NCI-H69 (cell line): ENCODE measurements at regions not wholly inside any gene's neighbourhood (a gene's known extent, or its start where the extent isn't known, plus 50 kb on each side); places are given as distances from the start of the nearest gene placed in this dataset.
"Not testable (repeated sequence)": the region's sequence is repeated elsewhere in the genome, so short reads cannot be mapped to it uniquely, and the experiment has no call there.

Source experiments
- DNase-seq: peaks from one replicate; lab custom pipeline; 2025; lab: John Stamatoyannopoulos, UW

DNA sequence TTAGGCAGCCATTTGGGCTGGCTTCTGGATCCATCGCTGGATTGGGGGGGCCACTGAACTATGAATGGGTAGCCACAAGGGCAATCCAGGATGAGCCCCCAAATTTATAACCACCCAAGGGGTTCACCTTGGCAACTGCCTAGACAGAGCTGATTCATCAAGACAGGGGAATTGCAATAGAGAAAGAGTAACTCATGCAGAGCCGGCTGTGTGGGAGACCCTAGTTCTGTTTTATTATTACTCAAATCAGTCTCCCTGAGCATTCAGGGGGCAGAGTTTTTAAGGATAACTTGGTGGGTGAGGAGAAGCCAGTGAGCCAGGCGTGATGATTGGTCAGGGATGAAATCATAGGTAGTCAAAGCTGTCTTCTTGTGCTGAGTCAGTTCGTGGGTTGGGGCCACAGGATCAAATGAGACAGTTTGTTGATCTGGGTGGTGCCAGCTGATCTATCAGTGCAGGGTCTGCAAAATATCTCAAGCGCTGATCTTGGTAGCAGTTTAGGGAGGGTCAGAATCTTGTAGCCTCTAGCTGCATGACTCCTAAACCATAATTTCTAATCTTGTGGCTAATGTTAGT, 57.9 kb downstream of the DNAJB9 start:
- DNase-seq, result no peak

DNA sequence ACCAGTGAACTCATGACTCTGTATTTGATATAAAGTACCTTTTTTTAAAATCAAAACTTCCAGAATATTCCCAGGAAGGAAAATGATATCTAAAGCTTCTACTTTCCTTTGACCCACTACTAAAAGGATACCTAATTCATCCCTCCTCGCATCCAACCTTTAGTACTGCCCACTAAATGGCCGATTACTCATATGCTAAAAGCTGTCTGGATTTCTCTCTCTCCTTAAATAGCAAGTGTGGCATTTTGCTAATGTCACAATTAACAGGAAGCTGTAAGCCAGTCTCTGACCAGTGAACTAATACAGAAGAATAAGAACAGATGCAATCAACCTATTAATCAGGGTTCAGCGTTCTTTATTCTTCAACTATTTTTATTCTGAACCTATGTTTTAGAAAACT, 59.0 kb downstream of the DNAJB9 start:
- DNase-seq, result no peak

DNA sequence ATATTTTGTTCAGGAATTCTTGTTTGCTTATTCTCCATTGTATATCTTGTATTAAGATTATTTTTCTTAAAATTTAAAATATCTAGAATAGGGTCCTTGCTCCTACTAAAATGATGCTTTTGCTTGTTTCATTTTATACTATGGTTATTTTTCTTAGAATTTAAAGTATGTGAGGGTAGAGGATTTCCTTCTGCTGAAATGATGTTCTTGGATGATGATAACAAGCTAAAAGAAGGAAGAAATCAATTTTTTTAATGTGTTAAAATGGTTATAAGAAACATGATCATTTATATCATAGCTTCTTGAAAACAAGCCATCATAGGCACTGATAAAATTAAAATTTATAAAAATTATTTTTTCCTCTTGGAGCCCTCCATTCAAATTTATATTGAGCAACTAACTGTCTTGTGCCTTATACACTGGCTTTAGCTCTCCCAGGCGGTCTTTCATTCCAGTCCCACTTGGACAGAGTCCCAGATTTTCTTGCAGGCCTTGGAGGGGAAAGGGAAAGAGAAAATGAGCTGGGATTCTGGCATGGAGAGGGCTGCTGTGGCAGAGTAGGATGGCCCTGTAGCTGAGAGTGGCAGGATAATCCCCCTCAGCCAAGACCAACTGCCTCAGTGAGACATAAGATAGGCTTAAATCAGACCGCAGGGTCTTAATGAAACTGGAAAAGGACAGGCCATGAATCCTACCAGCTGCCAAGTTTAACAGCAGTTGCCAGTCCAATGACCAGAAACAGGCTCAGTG, 60.2 kb downstream of the DNAJB9 start:
- DNase-seq, result peak; percentile 9

DNA sequence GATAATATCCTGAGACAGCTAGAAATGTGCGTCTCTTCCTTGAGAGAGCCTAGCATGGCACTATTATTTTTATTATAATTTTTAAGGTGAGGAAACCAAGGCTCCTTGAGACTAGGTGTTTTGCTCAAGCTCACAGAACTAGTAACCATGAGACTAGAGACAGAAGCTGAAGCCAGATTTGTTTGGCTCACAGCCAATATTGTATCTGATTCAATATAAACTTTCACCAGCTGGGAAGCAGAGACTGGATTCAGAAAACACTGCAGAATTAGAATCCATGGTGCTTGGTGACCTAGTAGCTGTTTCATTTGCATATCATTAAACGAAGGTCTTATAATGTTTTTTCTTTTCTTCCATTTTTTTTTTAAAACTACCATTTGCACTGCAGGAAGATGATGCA, 64.4 kb downstream of the DNAJB9 start:
- DNase-seq, result peak; percentile 37

DNA sequence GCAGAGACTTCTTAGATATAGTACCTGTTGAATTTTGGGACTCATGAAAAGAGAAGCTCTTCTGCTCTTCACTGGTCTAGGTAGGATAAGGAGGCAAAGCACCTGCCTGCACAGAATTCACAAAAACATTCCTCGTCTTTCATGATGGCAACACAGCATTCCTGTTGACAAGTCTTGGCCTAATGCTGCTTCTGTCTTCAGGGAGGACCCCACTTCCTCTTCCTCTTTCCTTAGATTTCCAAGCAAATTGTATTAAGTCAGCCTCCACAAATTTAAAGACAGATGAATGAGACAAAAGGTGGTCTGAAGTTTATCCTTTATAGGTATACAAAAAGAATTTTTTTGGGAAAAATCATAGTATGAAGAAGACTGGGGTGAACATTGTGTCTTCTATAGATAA, 64.9 kb downstream of the DNAJB9 start:
- DNase-seq, result no peak

DNA sequence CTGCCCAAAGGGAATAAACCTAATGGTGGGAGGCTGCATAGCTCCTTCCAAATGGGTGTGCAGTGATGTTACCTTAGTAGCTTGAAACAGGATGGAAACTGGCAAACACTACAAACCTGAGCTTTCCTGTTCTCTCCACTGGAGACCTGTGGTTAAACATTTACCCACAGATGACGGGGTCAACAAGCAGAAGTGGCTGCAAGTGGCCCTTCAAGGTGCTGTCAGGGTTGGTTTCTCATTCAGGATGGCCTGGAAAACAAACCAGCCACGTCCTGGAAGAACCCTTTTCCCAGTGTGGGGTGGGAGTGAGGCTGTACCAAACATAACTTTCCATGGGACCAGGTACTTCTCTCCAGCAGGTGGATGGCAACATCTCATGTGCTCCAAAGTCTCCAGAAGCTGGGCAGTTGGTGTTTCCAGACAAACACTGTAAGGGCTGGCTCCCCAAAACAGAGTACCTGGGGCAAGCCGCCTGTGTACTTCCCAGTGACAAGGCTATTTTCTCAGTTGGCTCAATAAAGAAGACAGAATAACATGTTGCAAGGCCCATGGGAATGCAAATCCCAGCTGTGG, 67.5 kb downstream of the DNAJB9 start:
- no peak for DNase-seq

DNA sequence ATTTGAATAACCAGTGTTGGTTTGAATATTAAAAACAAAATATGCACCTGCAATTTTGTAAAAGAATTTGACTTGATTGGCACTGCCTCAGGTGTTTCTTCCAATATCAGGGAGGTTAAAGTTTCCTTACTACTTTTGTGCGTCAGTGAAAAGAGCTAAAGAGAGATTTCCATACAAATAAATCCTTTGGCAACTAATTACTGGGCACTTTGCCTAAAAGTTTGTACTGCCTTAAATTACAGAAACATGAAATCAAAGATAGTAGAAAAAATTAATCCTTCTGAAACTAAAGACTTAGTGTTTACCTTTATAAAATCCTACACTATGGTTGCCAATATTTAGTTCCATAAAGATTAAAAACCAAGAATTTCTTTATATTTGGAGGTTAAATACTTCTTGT, 72.5 kb downstream of the DNAJB9 start:
- no peak for DNase-seq

DNA sequence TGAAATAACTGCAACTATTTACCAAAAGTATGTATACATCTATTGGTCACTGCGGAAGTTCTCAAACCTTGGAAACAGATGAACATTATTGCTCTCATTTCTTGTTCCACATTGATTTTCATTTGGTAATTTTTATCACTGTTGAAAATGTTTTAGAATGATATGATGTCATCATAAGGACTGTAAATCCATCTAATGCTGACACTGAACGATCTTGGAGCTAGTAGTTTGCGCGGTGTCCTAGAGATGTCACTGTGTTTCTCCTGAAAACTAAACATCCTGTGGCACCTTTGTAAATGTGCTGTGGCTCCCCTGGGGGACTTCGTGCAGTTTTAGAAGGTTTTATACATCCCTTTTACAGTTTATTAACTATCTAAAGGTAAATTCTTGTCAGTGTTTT, 73.5 kb downstream of the DNAJB9 start:
- DNase-seq, result no peak

DNA sequence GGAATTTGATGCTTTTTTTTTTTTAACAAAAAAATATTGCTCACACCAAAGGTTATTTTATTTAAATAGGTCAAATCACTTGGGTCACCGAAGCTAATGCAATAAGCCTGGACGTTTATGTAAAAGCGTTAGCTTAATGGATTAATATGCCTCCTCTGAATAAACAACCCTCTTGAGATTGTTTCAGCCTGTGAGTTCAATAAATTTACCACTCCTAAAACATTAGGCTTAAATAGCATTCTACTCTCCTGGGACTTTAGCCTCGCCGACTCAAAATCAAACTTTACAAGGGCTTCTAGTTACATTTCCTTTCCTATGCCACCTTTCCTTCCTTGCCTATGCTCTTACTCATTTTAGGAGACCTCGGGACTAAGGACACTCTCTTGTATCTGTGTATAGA, 79.3 kb downstream of the DNAJB9 start:
- no peak for DNase-seq

DNA sequence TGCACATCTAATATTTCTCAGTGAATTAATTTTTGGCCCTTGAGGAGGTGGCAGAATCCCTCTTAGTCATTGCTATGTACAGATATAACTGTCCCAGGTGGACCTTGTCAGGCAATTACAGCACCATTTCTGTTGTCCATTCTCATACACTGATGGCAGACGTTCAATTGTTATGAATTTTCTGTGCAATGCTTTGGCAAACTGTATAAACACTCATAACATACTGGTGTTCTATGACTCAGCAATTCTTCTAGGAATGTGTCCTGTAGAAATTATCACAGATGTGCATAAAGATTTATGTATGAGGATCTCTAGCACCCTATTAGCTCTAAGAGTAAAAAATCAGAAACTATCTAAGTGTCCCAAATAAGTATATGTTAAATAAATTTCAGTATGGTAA, 80.8 kb downstream of the DNAJB9 start:
- no peak for DNase-seq

DNA sequence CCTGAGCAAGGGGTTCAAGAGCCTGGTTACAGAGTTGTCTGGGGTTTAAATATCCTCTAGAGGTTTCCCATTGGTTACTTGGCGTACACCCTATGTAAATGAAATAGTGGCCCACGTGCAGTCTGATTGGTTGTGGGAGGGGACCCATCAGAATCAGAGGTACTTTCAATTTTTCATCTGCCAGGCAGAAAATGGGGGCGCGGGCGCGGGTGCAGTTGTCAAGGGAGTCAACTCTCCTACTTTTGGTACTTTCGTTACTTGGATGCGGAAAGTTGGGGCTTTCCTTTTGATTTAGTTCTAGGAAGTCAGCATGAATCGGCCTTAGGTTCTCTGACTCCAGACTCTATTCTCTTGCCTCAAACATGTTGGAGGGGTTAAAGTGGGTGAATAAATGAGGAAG, 83.2 kb downstream of the DNAJB9 start:
- no peak for DNase-seq

DNA sequence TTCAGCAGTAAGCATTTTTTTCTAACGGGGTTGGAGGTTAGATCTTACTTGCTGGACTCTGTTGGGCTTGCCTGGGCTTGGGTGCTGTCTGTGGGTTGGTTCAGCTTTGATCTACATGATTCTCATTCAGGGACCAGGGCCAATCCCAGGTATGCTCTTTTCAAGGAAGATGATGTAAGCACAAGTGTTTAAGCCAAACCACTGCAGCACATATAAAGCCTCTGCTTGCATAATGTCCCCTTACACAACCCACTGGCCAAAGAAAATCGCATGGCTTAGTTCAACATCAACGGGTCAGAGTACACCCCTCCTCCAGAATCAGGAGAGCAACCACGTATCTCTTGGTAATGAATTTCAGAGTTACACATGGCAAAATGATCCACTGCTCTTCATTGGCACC, 83.9 kb downstream of the DNAJB9 start:
- DNase-seq, result no peak

DNA sequence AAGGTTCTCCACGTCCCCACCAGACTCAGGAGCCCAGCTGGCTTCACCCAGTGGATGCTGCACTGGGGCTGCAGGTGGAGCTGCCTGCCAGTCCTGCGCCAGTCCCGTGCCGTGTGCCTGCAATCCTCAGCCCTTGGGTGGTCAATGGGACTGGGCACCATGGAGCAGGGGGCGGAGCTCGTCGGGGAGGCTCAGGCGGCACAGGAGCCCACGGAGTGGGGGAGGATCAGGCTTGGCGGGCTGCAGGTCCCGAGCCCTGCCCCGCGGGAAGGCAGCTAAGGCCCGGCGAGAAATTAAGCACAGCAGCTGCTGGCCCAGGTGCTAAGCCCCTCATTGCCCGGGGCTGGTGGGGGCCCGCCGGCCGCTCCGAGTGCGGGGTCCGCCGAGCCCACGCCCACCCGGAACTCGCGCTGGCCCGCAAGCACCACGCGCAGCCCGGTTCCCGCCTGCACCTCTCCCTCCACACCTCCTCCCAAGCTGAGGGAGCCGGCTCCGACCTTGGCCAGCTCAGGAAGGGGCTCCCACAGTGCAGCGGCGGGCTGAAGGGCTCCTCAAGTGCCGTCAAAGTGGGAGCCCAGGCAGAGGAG, 87.6 kb downstream of the DNAJB9 start:
- DNase-seq, result not testable (repeated sequence)

DNA sequence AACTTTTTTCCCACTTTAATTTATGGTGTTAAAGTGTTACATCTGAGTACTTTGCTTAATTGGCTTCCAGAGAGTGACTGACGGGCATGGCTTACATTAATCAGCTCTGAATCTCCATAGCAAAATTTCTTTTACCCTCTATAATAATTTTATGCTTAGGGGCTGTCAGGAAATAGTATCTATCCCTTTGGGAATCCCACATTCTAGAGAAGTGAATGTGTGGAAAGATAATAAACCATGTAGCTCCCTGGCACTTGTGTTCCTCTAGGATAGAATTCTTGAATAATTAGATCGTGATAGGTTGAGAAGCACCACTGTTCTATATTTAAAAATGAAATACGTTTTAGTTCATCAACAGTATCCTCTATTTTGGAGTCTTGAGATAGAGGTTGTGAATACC, 89.6 kb downstream of the DNAJB9 start:
- no peak for DNase-seq

DNA sequence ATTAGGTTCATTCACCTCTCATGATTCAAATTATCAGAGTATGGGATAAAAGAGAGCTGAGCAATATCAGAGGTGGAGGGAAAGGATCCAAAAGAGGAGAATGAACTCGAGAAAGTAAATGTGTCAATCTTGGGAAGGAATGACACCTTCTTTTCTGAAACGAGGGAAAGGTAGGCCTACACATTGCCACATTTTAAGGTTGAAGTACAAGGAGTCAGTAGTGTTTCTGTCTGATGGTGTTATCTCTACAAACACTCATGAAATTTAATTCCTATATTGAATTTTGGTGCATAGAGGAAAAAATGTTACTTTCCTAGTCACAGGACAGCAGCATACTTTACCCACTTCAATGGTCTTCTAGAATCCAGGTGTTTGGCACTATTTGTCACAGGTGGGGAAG, 90.2 kb downstream of the DNAJB9 start:
- DNase-seq, result no peak

DNA sequence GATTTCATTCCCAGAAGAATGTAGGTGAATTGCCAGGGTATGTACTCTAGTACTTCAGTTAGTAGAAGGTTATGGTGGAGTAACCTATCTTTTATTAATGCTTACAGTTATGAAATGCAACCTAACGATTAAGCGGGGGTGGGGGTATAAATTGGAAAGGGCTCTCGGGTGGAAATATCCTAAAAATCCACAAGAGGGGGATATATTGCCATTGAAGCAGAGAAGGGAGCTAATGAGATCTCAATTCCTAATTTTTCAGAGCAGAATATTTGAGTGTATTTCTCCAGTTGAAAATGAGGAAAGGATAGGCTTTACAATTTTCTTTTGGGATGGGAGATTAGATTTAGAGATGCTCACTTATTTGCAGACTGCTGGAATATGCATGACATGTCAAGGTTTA, 90.8 kb downstream of the DNAJB9 start:
- DNase-seq, result peak; percentile 30

DNA sequence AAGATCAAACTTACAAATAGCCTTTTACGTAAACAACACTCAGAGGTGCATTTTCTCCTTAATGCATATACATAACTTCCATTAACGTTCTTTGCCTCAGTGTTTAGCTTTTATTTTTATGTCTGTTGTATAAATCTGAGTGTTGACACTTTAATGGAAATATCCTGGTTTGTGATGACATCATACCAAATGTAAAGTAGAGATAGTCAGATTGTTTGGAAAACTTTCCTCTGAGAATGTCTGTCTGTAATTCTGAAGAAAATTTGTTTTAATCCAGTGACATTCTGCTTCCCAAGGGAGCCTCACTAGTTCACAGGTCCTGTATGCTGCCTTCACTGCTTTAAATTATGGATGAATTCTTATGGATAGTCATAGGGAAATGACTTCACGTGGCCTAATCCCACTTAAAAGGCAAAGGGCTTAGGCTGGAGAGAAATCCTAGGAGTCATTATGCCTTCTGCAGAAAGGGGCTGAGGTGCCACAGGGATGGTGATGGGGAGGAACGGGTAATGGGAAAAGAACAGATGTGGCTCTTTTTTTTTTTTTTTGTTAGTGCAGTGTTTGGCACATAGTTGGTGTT, 93.2 kb downstream of the DNAJB9 start:
- no peak for DNase-seq

DNA sequence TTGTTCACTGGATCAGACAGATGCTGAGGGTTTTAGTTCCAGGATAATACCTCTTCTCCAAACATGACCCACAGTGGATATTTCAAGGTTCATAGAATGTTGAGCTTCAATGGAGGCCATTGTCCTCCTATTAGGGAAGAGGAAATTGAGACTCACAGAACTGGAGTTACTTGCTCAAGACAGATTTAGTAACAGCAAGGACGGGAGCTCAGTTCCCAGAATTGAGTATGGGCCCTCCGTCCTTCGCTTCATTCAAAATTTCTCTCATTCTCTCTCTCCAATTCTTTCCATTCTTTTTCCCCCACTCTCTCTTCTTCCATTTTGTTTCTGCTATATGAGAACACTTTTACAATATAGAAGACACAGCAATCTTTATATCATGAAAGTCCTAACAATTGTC, 94.0 kb downstream of the DNAJB9 start:
- DNase-seq, result no peak

DNA sequence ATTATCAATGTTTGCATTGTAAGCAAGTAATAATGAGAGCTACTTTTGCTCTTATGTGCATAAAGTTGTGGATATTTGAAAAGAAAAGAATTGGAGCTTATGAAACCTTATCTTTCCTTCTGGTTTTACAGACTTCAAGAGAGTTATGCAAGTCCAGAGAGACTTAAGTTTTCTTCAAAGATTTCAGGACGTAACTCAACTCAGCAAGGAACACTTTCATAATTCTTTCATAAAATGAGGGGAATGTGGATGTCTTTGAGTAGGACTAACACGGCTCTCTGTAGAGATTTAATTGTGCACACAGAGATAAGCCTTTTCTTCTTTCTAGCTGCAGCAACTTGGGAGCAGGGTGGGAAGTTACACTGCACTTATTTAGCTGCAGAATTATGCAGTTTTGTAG, 97.5 kb downstream of the DNAJB9 start:
- no peak for DNase-seq

DNA sequence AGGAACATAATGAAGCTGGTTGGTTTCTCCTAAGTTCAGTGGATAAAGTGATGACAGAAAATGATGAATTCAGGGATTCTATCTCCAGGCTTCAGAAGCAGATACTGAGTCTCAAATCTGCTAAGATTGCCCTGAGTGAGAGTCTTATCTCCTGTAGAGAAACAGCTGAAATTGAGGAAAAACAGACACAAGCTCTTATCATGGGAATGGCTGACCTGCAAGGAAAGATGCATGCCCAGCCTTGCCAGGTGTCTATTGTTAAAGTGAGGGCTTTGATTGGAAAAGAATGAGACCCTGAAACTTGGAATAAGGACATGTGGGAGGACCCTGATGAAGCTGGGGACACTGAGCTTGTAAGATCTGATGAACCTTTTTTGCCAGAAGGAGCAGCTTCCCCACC, 100.3 kb downstream of the DNAJB9 start:
- DNase-seq, result no peak

DNA sequence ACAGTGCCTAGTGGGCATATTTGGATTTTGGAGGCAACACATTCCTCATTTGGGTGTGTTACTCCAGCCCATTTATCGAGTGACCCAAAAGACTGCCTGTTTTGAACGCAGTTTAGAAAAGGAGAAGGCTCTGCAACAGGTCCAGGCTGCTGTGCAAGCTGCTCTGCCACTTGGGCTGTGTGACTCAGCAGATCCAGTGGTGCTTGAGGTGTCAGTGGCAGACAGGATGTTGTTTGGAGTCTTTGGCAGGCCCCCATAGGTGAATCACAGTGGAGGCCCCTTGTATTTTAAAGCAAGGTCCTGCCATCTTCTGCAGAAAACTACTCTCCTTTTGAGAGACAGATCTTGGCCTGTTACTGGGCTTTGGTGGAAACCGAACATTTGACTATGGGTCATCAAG, 104.0 kb downstream of the DNAJB9 start:
- DNase-seq, result not testable (repeated sequence)

DNA sequence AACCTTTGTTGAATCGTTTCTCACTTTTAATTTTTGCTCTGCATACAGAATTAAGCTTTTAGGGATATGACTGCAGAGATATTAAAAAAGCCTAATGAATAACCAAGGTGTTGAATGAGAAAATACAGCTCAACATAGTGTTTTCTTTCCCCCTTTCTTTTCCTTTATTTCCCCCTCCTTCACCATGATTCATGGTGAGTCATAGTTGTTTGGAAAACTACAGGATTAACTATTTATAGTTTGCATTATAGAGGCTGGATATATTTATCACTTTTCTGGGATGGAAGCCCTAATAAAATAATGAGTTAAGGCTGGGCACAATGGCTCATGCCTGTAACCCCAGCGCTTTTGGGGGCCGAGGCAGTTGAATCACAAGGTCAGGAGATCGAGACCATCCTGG, 115.0 kb downstream of the DNAJB9 start:
- DNase-seq, result no peak

DNA sequence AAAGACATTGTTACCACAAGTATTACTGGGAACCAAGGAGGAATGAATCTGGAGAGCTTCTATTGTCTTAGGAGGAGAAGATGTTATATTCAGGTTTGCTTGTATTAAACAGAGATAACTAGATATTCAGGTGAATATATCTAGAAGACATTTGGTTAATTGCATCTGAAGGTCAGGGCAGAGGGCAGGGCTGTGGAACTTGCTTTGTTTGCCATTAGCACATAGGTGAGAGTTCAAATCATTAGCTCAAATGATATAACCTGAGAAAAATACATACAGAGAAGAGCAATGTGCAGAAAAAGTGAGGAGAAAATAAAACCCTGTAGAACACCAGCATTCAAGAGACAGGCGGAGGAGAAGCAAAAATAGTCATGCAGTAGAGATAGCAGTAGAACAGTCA, 116.8 kb downstream of the DNAJB9 start:
- no peak for DNase-seq
